ENCODE measurements at regions not wholly inside any gene's neighbourhood (a gene's known extent, or its start where the extent isn't known, plus 50 kb on each side); places are given as distances from the start of the nearest gene placed in this dataset.
"Not testable (repeated sequence)": the region's sequence is repeated elsewhere in the genome, so short reads cannot be mapped to it uniquely, and the experiment has no call there.

DNA sequence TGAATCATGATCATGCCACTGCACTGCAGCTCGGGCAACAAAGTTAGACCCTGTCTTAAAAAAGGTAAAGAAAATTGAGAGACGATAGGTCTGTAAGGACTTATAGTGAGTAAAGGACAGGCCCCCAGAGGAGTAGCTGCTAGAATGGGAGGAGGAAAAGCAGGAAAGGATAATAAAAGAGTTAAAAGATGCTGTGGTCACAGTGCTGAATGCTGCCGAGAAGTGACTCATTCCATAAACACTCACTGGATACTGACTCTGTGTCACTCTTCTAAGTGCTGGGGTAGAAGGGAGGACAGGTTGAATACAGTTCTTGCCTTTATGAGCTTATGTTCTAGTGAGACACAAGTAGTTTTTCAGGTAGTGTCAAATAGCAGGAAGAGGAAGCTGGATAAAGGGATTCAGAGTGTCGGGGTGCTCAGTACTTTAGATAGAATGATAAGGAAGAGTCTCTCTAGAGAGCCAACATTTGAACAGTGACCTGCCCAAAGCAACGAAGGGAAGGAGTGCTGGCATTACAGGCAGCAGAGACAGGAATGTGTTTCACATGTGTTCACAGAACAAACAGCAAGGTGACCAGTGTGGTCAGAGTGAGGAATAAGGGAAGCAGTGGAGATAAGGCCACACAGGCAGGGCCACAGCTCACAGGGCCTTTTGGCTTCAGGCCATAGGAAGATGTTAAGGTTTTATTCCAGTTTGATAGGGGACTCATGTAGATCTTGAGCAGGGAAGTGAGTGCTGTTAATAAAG lies 1240.5 kb downstream of the UQCRFS1 start:
- no peak for DNase-seq (ENCODE audit: low read depth in 2 of 2)

DNA sequence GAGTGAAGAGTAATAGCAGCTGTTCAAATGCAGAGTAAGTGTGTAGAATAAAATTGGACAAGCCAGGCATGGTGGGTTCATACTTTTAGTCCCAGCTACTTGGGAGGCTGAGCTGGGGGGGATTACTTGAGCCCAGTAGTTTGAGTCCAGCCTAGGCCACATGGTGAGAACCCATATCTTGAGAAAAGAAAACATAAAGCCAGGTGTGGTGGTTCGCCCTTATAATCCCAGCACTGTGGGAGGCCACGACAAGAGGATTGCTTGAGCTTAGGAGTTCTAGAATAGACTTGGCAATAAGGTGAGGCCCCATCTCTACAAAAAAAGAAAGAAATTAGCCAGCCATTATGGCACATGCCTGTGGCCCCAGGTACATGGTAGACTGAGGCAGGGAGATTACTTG lies 1241.1 kb downstream of the UQCRFS1 start:
- DNase-seq (ENCODE audit: low read depth in 2 of 2), result no peak

DNA sequence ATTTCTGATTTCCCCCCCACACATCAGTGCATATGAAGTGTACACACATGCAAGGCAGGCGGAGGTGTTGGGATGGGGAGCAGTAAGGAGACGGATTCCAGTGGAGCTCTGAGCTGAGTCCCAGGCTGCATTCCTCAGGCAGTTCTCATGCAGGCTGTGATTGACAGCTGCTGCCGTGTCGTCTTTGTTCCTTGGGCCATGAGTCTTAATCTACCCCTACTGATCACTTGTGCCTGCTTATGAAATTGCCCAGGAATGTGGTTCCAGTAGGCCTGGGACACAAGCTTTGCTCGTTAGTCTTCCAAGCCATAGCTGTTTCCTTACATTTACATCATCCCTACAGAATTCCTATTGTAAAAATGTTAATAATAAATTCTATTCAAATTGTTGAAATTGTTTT lies 1241.9 kb downstream of the UQCRFS1 start:
- DNase-seq (ENCODE audit: low read depth in 2 of 2), result no peak

- DNase-seq (ENCODE audit: low read depth in 2 of 2), result no peak
These were observed 1246.5 kb downstream of the UQCRFS1 start for GRCh38 chr19:27966390-27966816.

DNA sequence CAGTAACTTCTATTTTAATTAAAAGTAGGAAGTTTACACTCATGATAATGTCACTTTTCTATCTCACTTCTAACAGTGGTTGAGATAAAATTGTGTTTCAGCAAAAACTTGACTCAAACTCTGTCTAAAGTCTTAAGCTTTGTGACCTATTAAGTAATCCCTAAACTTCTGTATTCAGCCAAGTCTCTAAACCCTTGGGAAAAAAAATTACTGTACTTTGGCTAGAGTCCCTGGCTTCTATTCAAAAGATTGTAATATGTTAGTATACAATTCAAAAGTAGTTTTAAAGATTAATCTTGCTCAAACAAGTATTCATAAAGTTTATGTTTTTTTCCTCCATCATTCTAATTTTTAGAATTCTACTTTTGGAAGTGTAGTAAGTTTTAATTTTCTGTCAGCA lies 1248.8 kb downstream of the UQCRFS1 start:
- DNase-seq (ENCODE audit: low read depth in 2 of 2), result no peak

GRCh38 chr19:27962264-27962663 lies 1250.7 kb downstream of the UQCRFS1 start:
- no peak for DNase-seq (ENCODE audit: low read depth in 2 of 2)

GRCh38 chr19:27955485-27956480 lies 1257.2 kb downstream of the UQCRFS1 start:
- no peak for DNase-seq (ENCODE audit: low read depth in 2 of 2)

DNA sequence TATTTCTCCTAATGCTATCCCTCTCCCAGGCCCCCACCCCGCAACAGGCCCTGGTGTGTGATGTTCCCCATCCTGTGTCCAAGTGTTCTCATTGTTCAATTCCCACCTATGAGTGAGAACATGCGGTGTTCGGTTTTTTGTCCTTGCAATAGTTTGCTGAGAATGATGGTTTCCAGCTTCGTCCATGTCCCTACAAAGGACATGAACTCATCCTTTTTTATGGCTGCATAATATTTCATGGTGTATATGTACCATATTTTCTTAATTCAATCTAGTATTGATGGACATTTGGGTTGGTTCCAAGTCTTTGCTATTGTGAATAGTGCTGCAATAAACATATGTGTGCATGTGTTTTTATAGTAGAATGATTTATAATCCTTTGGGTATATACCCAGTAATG lies 1270.3 kb downstream of the UQCRFS1 start:
- DNase-seq (ENCODE audit: low read depth in 2 of 2), result not testable (repeated sequence)

DNA sequence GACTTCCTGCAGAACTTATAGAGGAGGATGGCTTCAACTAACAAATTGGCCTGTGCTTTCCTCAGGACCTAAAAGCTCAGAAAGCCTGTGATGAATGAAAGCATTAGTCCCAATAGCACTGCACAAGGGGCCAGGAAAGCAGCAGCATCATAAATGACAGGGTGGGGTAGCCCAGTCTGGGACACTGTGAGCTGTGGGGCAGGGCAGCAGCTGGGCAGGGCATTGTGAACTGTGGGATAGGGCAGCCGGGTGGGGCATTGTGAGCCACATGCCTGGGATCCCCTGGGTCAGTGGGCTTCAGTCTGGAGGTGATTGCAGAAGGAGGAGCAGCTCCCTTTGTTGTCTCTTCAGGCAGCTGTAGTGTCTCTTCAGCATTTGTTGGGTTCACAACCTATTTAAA lies 1276.8 kb downstream of the UQCRFS1 start:
- no peak for DNase-seq (ENCODE audit: low read depth in 2 of 2)

GRCh38 chr19:27935669-27936068 lies 1277.3 kb downstream of the UQCRFS1 start:
- DNase-seq (ENCODE audit: low read depth in 2 of 2), result no peak

- DNase-seq (ENCODE audit: low read depth in 2 of 2), result no peak
These were observed 1283.6 kb downstream of the UQCRFS1 start for GRCh38 chr19:27929399-27929798.

DNA sequence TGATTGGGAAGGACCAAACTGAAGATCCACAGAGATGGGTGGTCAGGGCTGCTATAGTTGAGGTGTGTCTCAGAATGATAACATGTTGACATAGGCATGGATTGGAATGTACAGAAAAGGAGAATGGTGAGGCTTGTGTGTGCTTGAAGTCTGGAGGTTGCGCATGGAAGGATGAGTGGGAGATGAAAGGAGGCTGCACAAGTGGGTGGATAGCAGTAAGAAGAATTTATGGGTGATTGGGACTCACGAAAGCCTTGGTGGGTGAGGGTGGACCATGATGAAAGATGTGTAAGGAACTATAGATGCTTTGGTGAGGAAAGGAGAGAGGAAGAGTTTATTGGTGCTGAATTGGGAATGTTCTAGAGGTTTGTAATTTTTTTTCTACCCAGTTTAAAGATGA lies 1287.7 kb downstream of the UQCRFS1 start:
- no peak for DNase-seq (ENCODE audit: low read depth in 2 of 2)

GRCh38 chr19:27922970-27923369 lies 1290.0 kb downstream of the UQCRFS1 start:
- no peak for DNase-seq (ENCODE audit: low read depth in 2 of 2)

- no peak for DNase-seq (ENCODE audit: low read depth in 2 of 2)
These were observed 1292.2 kb downstream of the UQCRFS1 start for GRCh38 chr19:27920774-27921173.

- DNase-seq (ENCODE audit: low read depth in 2 of 2), result no peak
These were observed 1294.1 kb downstream of the UQCRFS1 start for GRCh38 chr19:27918818-27919217.

DNA sequence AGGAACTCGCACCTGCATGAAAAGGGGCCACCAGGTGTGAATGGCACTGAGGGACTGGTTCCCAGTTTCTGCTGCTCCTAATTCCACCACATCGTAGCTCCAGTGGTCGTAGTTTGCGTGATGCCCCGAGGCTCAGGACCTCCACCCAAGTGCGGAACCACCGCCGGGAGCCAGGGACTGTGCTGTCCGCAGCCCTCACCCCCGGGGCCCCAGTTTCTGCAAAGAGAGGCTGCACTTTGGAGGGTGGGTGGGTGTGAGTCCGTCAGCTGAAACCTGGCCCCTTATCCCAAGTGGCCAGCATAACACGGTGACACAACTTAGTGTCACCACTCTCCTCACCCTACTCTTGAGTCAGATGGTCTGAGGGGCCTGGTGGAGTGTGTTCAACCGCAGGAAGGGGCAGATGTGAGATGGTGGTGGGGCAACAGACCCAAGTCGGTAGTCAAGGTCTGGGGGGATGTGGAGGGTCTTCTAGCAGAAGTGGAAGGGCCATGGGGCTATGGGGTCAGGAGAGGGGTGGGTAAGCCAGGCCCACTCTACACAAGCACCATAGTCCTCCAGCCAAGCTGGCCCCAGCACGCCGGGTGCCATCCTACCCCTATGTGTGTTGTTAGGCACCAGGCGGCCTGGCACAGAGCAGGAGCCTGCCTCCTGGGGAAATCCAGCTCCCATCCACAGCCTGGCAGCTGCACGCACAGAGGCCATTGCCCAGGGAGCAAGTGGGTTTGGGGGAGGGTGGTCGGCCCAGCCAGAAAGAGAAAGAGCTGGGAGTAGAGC lies 1301.6 kb downstream of the UQCRFS1 start:
- no peak for DNase-seq (ENCODE audit: low read depth in 2 of 2)

GRCh38 chr19:27909861-27910260 lies 1303.1 kb downstream of the UQCRFS1 start:
- DNase-seq (ENCODE audit: low read depth in 2 of 2), result no peak

DNA sequence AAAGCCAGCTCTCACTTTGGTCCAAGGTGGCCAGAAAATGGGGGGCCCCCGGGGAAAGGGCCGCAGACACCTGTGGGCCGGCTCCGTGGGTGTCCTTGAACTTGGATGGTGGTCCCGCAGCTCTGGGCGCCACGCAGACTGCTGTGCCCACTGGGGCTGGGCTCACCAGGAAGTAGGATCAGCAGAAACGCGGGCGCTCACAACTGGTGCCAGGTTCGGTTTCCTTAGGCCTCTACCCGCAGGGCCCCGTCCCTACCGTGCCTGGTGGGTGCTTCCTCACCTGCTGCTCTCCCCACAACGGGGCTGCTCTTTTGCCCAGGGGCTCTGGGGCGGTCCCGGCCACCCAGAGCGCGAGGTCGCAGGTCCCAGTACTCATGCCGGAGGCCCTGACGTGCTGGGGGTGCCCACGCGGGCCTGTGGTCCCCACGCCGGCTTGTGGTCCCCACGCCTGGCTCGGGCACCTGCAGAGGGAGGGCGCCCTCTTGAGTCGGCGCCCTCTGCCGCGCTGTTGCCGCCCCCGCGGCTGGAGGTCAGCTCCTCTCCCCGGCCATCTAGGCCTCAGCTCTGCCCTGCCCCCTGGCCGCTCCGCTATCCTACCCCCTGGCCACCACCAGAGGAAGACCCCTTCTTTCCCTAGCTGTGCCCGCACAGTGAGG lies 1303.6 kb downstream of the UQCRFS1 start:
- no peak for DNase-seq (ENCODE audit: low read depth in 2 of 2)

- DNase-seq (ENCODE audit: low read depth in 2 of 2), result no peak
These were observed 1306.9 kb downstream of the UQCRFS1 start for GRCh38 chr19:27906081-27906480.

- DNase-seq (ENCODE audit: low read depth in 2 of 2), result no peak
These were observed 1307.9 kb downstream of the UQCRFS1 start for GRCh38 chr19:27905074-27905473.

- DNase-seq (ENCODE audit: low read depth in 2 of 2), result no peak
These were observed 1311.9 kb downstream of the UQCRFS1 start for GRCh38 chr19:27901078-27901477.
